Peyer's patch (tissue), 4 donors: ENCODE measurements at regions not wholly inside any gene's neighbourhood (a gene's known extent, or its start where the extent isn't known, plus 50 kb on each side); places are given as distances from the start of the nearest gene placed in this dataset.

ENCODE experiments used
- DNase-seq, 3 donors: peaks; one replicate each; pipeline ENCODE4 v3.0.0-alpha.2; 2017 to 2019
- H3K27ac ChIP-seq, 4 donors: fragments of 200-600 bp; sonication (generic); one replicate each; pipeline ENCODE4 v1.5.1; 2016 to 2019
- H3K27me3 ChIP-seq, 2 donors: fragments of 200-600 bp; sonication (generic); one replicate each; pipeline ENCODE4 v1.5.1; 2019
- H3K36me3 ChIP-seq, 3 donors: fragments of 200-600 bp; sonication (generic); one replicate each; pipeline ENCODE4 v1.5.1; 2016 to 2019
- H3K4me1 ChIP-seq, 4 donors: fragments of 200-600 bp; sonication (generic); one replicate each; pipeline ENCODE4 v1.5.1; 2016 to 2019
- H3K4me3 ChIP-seq, 4 donors: fragments of 200-600 bp; sonication (generic); 1 replicate in 3 of 4; 2 replicates in 1 of 4; pipeline ENCODE4 v1.5.1; 2016 to 2019; ENCODE audit warnings: mild to moderate bottlenecking in 1 of 4
- H3K9me3 ChIP-seq, 4 donors: fragments of 200-600 bp; sonication (generic); one replicate each; pipeline ENCODE4 v1.5.1; 2016 to 2019; ENCODE audit warnings: mild to moderate bottlenecking in 1 of 4
- CTCF ChIP-seq, 6 experiments: fragments of 450-650 bp in 4 of 6; fragments of 200-600 bp in 2 of 6; sonication (generic) in 1 of 6; IDR thresholded peaks; one replicate each; pipeline ENCODE4 v1.5.1; 2017 to 2019; ENCODE audit warnings: antibody characterized with exemption in 6 of 6, mild to moderate bottlenecking in 3 of 6, moderate library complexity in 1 of 6
- POLR2A ChIP-seq, 2 donors: fragments of 450-650 bp; IDR thresholded peaks; one replicate each; pipeline ENCODE4 v1.5.1; 2017; ENCODE audit warnings: antibody characterized with exemption in 2 of 2, mild to moderate bottlenecking in 2 of 2, moderate library complexity in 2 of 2

GRCh38 chr15:31786360-31786759 lies 244.0 kb upstream of the CHRNA7 start:
- Histone ChIP-seq H3K9me3 (no peaks in the 10 kb centered on the region), H3K4me1 (no peaks in the 10 kb centered on the region), H3K27ac (no peak overlapping the region), H3K36me3 (no peaks in the 10 kb centered on the region), H3K4me3 (no peak overlapping the region), H3K27me3 (no peaks in the 10 kb centered on the region)
- DNase-seq = no peak
- TF ChIP-seq POLR2A (IDR thresholded peaks at IDR 0.05) (no peak), CTCF (IDR thresholded peaks at IDR 0.05) (no peak)

DNA sequence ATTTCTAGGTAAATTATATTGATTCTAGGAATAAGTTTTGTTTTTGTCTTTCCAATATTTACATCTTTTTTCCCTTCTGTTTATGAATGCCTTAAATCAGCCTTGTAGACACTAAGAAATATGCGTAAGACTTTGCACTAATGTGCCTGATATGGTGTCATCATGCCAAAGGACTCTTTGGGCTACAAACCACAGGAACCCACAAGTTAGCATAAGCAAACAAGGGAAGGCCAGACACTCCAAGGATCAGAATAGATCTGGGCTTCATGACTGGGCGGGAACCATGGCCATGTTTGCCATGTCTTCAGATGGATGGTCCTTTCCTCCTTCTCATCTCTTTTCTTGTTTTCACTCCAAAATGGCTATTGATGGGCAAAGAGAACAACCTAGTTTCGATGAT lies 242.2 kb upstream of the CHRNA7 start:
- no peaks in the 10 kb centered on the region for H3K9me3 ChIP-seq
- no peak for TF ChIP-seq CTCF (IDR thresholded peaks at IDR 0.05)
- TF ChIP-seq POLR2A (IDR thresholded peaks at IDR 0.05) = no peak
- no peak for DNase-seq
- H3K4me1 ChIP-seq = no peaks in the 10 kb centered on the region
- no peaks in the 10 kb centered on the region for H3K27me3 ChIP-seq
- no peaks in the 10 kb centered on the region for H3K36me3 ChIP-seq
- no peak overlapping the region for H3K4me3 ChIP-seq
- H3K27ac ChIP-seq = no peak overlapping the region

DNA sequence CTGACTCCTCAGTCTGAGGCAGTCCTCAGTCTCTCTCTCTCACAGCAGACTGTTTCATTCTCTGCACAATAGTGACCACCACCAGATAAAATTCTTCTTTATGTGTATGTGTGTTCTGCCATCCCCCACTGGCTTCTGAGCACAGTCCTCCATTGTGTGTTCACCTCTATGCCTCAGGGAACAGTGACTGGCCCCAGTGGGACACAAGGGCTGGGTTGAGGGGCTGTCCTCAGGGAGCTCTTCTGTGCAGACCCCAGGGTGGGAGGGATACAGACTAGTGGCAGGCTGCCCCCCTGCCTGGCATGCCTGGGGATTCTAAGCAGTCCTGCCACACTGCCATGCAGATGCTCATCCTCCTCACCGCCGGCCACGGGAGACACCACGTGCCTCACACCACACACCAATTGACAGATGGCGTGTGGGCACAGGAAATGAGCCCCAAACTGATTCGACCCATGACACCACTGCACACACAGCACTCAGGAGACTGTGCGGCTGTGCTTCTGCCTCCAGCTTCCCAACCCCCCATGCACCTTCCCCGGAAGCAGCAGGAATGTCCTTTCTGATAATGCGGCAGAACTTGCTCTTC lies 237.6 kb upstream of the CHRNA7 start:
- no peaks in the 10 kb centered on the region for H3K36me3 ChIP-seq
- no peak overlapping the region for H3K4me3 ChIP-seq
- H3K9me3 ChIP-seq = no peaks in the 10 kb centered on the region
- no peaks in the 10 kb centered on the region for H3K27me3 ChIP-seq
- TF ChIP-seq CTCF (IDR thresholded peaks at IDR 0.05) (no peak), POLR2A (IDR thresholded peaks at IDR 0.05) (no peak)
- DNase-seq = no peak
- no peak overlapping the region for H3K27ac ChIP-seq
- H3K4me1 ChIP-seq = no peaks in the 10 kb centered on the region

DNA sequence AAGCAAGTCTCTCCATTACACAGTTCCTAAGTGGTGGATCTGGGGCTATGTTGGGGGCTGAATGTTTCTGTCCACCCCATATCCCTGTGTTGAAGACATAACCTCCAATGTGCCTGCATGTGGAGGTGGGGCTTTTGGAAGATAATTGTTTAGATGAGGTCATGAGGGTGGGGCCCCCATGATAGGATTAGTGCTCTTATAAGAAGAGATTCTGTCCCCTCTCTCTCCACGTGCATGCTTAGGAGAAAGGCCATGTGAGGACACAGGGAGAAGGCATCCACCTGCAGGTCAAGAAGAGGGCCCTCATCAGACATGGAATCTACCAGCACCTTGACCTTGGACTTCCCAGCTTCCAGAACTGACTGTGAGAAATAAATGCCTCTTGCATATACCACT lies 231.0 kb upstream of the CHRNA7 start:
- Histone ChIP-seq H3K4me3 (no peak overlapping the region), H3K27ac (no peak overlapping the region), H3K9me3 (no peaks in the 10 kb centered on the region), H3K27me3 (no peaks in the 10 kb centered on the region), H3K36me3 (no peaks in the 10 kb centered on the region), H3K4me1 (no peaks in the 10 kb centered on the region)
- no peak for DNase-seq
- TF ChIP-seq CTCF (IDR thresholded peaks at IDR 0.05) (no peak), POLR2A (IDR thresholded peaks at IDR 0.05) (no peak)

DNA sequence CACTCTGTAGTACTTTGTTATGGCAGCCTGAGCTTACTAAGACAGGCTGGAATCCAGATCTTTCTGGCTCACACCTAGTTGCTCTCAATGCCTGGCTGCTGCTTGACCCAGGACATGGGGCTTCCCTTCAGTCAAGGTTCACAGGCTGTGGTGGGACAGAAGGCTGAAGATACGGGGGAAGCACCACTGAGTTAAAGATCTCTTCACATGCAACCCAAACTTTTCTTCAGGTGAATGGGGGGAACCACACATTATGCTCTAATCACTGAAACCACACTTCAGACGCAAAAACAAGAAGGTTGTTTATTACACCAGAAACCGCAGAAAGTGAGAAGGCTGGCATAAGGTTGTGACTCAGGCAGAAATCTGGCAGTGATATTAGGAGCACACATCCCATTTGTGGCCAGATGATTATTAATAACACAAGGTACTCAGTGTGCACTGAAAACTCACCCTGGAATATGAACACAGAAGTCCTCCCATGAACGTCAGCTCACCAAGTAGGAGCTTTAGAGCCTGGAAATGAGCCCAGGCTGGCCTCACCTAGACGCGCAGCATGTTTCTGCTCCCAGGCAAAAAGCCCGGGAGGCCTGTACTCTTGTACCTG lies 230.5 kb upstream of the CHRNA7 start:
- H3K36me3 ChIP-seq = no peaks in the 10 kb centered on the region
- no peaks in the 10 kb centered on the region for H3K27me3 ChIP-seq
- no peak for DNase-seq
- H3K4me3 ChIP-seq = no peak overlapping the region
- H3K27ac ChIP-seq = no peak overlapping the region
- no peaks in the 10 kb centered on the region for H3K9me3 ChIP-seq
- H3K4me1 ChIP-seq = no peaks in the 10 kb centered on the region
- no peak for TF ChIP-seq CTCF (IDR thresholded peaks at IDR 0.05)

- no peak for DNase-seq
- Histone ChIP-seq H3K4me1 (no peaks in the 10 kb centered on the region), H3K4me3 (no peak overlapping the region), H3K27me3 (no peaks in the 10 kb centered on the region), H3K36me3 (no peaks in the 10 kb centered on the region), H3K27ac (no peak overlapping the region), H3K9me3 (no peaks in the 10 kb centered on the region)
- no peak for TF ChIP-seq POLR2A (IDR thresholded peaks at IDR 0.05)
- TF ChIP-seq CTCF (IDR thresholded peaks at IDR 0.05) = no peak
Observed at GRCh38 chr15:31801152-31801551, 229.2 kb upstream of the CHRNA7 start.
